ENCODE measurements at regions not wholly inside any gene's neighbourhood (a gene's known extent, or its start where the extent isn't known, plus 50 kb on each side); places are given as distances from the start of the nearest gene placed in this dataset.
"Not testable (repeated sequence)": the region's sequence is repeated elsewhere in the genome, so short reads cannot be mapped to it uniquely, and the experiment has no call there.

GRCh38 chr14:105740961-105741360 lies 214.6 kb downstream of the TMEM121 start:
- TF ChIP-seq, protein P1, sequence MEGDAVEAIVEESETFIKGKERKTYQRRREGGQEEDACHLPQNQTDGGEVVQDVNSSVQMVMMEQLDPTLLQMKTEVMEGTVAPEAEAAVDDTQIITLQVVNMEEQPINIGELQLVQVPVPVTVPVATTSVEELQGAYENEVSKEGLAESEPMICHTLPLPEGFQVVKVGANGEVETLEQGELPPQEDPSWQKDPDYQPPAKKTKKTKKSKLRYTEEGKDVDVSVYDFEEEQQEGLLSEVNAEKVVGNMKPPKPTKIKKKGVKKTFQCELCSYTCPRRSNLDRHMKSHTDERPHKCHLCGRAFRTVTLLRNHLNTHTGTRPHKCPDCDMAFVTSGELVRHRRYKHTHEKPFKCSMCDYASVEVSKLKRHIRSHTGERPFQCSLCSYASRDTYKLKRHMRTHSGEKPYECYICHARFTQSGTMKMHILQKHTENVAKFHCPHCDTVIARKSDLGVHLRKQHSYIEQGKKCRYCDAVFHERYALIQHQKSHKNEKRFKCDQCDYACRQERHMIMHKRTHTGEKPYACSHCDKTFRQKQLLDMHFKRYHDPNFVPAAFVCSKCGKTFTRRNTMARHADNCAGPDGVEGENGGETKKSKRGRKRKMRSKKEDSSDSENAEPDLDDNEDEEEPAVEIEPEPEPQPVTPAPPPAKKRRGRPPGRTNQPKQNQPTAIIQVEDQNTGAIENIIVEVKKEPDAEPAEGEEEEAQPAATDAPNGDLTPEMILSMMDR (IDR thresholded peaks at IDR 0.05): not testable (repeated sequence)
- TF ChIP-seq POLR2A (IDR thresholded peaks at IDR 0.05): not testable (repeated sequence)
